Ishikawa (cell line): ENCODE measurements at regions not wholly inside any gene's neighbourhood (a gene's known extent, or its start where the extent isn't known, plus 50 kb on each side); places are given as distances from the start of the nearest gene placed in this dataset.

Experiments
- CEBPB ChIP-seq: IDR thresholded peaks from 2 replicates; pipeline ENCODE4 v1.6.1; 2012
- CREB1 ChIP-seq: IDR thresholded peaks from 2 replicates; pipeline ENCODE4 v1.6.1; 2012; ENCODE audit warnings: low read depth
- EGR1 ChIP-seq: IDR thresholded peaks from 2 replicates; pipeline ENCODE4 v1.6.1; 2012
- EP300 ChIP-seq: IDR thresholded peaks from 2 replicates; pipeline ENCODE4 v1.6.1; 2012; ENCODE audit warnings: borderline replicate concordance
- FOXM1 ChIP-seq: IDR thresholded peaks from 2 replicates; pipeline ENCODE4 v1.6.1; 2012; ENCODE audit warnings: low read depth, borderline replicate concordance
- MAX ChIP-seq: IDR thresholded peaks from 2 replicates; pipeline ENCODE4 v1.6.1; 2012
- NFIC ChIP-seq: IDR thresholded peaks from 2 replicates; pipeline ENCODE4 v1.6.1; 2012
- RAD21 ChIP-seq: IDR thresholded peaks from 2 replicates; pipeline ENCODE4 v1.6.1; 2012; ENCODE audit warnings: low read depth
- REST ChIP-seq: IDR thresholded peaks from 2 replicates; pipeline ENCODE4 v1.6.1; 2012; ENCODE audit warnings: low read depth, mild to moderate bottlenecking
- TAF1 ChIP-seq: IDR thresholded peaks from 2 replicates; pipeline ENCODE4 v1.6.1; 2012; ENCODE audit warnings: low read depth, mild to moderate bottlenecking
- TCF12 ChIP-seq: IDR thresholded peaks from 2 replicates; pipeline ENCODE4 v1.6.1; 2012; ENCODE audit warnings: low read depth
- TEAD4 ChIP-seq: IDR thresholded peaks from 2 replicates; pipeline ENCODE4 v1.6.1; 2012
- USF1 ChIP-seq: IDR thresholded peaks from 2 replicates; pipeline ENCODE4 v1.6.1; 2012
- YY1 ChIP-seq: IDR thresholded peaks from 2 replicates; pipeline ENCODE4 v1.6.1; 2012; ENCODE audit warnings: low read depth
- ZBTB7A ChIP-seq: IDR thresholded peaks from 2 replicates; pipeline ENCODE4 v1.6.1; 2012; ENCODE audit warnings: low read depth

GRCh38 chr4:19382993-19383756, 868.5 kb upstream of the SLIT2 start:
- TF ChIP-seq ZBTB7A, result no peak
- TF ChIP-seq EGR1, result no peak
- no peak for TF ChIP-seq TCF12
- no peak for TF ChIP-seq EP300
- TF ChIP-seq YY1, result no peak
- no peak for TF ChIP-seq NFIC
- no peak for TF ChIP-seq REST
- TF ChIP-seq FOXM1, result no peak
- TF ChIP-seq CREB1, result no peak
- TF ChIP-seq TEAD4, result no peak

GRCh38 chr4:19381068-19381467, 870.6 kb upstream of the SLIT2 start:
- TF ChIP-seq RAD21, result no peak
- no peak for TF ChIP-seq EGR1
- no peak for TF ChIP-seq TAF1
- no peak for TF ChIP-seq CEBPB
- TF ChIP-seq NFIC, result no peak
- no peak for TF ChIP-seq USF1
- no peak for TF ChIP-seq CREB1
- no peak for TF ChIP-seq MAX
- TF ChIP-seq FOXM1, result no peak
- TF ChIP-seq EP300, result no peak
- TF ChIP-seq TEAD4, result no peak
- no peak for TF ChIP-seq TCF12

- TF ChIP-seq MAX (no peak), CEBPB (no peak), EP300 (no peak), YY1 (no peak), CREB1 (no peak), EGR1 (no peak), TCF12 (no peak), FOXM1 (no peak)
Measured at GRCh38 chr4:19380600-19380999, 871.1 kb upstream of the SLIT2 start.

- TF ChIP-seq USF1, result no peak
- no peak for TF ChIP-seq CREB1
- TF ChIP-seq RAD21, result no peak
- no peak for TF ChIP-seq NFIC
- no peak for TF ChIP-seq FOXM1
- TF ChIP-seq CEBPB, result no peak
- TF ChIP-seq ZBTB7A, result no peak
- TF ChIP-seq MAX, result no peak
Measured at GRCh38 chr4:19379191-19379708, 872.5 kb upstream of the SLIT2 start.

GRCh38 chr4:19375931-19376330, 875.8 kb upstream of the SLIT2 start:
- TF ChIP-seq CEBPB, result no peak
- TF ChIP-seq FOXM1, result no peak
- TF ChIP-seq YY1, result no peak
- TF ChIP-seq TAF1, result no peak
- TF ChIP-seq CREB1, result no peak
- no peak for TF ChIP-seq USF1
- no peak for TF ChIP-seq MAX
- TF ChIP-seq NFIC, result no peak
- no peak for TF ChIP-seq EP300
- no peak for TF ChIP-seq REST
- TF ChIP-seq EGR1, result no peak
